ENCODE measurements at regions not wholly inside any gene's neighbourhood (a gene's known extent, or its start where the extent isn't known, plus 50 kb on each side); places are given as distances from the start of the nearest gene placed in this dataset.

- TF ChIP-seq CTCF (conservative IDR thresholded peaks at IDR 0.05): no peak
- TF ChIP-seq EZH2 (IDR thresholded peaks at IDR 0.05; ENCODE audit: low read depth): no peak
Observed at GRCh38 chr3:66662894-66663293, 162.1 kb upstream of the LRIG1 start.
